B cell (primary cell): ENCODE measurements at regions not wholly inside any gene's neighbourhood (a gene's known extent, or its start where the extent isn't known, plus 50 kb on each side); places are given as distances from the start of the nearest gene placed in this dataset.

Experiments
- EZH2 ChIP-seq: IDR thresholded peaks from 2 replicates; pipeline ENCODE4 v1.6.1; 2012; ENCODE audit warnings: borderline replicate concordance, low read depth, mild to moderate bottlenecking, moderate library complexity, low read length; ENCODE audit not compliant: insufficient read depth, poor library complexity, severe bottlenecking
- TF ChIP-seq, protein P1 (sequence below): fragments of 200-600 bp; IDR thresholded peaks from one replicate; pipeline ENCODE4 v1.8.0; 2022; ENCODE audit warnings: antibody characterized with exemption, mild to moderate bottlenecking

DNA sequence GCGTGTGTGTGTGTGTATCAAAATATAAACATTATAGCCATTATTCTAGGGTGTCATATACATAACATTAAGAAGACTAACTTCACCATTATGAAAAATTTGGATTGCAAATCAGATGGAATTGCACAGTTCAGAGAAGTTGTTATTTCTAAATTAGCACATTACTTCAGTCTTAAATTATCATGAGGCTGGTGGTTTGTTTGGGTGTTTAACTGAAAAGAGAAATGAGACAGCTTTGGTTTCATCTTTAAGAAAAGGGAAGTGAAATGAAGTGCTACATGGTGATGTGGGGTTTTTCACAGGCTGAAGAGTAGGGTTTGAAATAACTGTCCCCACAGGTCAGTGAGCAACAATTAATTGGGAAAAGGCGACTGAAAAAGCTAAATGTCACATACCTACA is 161.2 kb upstream of the XIRP2 start:
- no peak for TF ChIP-seq EZH2
- TF ChIP-seq, protein P1, sequence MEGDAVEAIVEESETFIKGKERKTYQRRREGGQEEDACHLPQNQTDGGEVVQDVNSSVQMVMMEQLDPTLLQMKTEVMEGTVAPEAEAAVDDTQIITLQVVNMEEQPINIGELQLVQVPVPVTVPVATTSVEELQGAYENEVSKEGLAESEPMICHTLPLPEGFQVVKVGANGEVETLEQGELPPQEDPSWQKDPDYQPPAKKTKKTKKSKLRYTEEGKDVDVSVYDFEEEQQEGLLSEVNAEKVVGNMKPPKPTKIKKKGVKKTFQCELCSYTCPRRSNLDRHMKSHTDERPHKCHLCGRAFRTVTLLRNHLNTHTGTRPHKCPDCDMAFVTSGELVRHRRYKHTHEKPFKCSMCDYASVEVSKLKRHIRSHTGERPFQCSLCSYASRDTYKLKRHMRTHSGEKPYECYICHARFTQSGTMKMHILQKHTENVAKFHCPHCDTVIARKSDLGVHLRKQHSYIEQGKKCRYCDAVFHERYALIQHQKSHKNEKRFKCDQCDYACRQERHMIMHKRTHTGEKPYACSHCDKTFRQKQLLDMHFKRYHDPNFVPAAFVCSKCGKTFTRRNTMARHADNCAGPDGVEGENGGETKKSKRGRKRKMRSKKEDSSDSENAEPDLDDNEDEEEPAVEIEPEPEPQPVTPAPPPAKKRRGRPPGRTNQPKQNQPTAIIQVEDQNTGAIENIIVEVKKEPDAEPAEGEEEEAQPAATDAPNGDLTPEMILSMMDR = no peak
